ENCODE measurements at regions not wholly inside any gene's neighbourhood (a gene's known extent, or its start where the extent isn't known, plus 50 kb on each side); places are given as distances from the start of the nearest gene placed in this dataset.
A peak's percentile ranks its signal among the peaks of the same experiment; 100 is the strongest.

DNA sequence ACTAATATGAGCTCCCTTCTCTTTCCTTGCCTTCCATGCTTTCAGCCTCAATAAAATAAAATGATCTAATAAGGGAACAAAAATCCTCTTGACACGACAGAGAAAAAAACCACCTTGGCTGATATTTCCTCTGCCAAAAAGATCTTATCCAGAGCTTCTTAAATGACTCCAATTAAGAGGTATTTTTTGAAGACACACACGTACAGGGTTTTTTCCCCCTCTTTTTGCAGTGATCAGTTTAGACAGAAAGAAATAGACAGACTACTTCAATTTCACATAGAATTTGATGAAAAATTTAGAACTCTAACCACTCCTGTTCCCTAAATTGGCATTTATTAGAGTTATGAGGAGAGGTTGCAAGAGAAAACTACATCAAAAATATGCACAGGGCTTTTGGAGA is 217.2 kb upstream of the CDH11 start:
- H3K9ac ChIP-seq (ENCODE audit: insufficient read length): no peak overlapping the region
- no peak for DNase-seq (ENCODE audit: low read depth, low spot score)
- H3K36me3 ChIP-seq (ENCODE audit: insufficient read depth, low read length): no peaks in the 10 kb centered on the region
- no peak for TF ChIP-seq EZH2 (IDR thresholded peaks at IDR 0.05)
- TF ChIP-seq POLR2AphosphoS5 (IDR thresholded peaks at IDR 0.05; ENCODE audit: borderline replicate concordance, low read depth, low read length): no peak
- no peak for TF ChIP-seq FOXP2 (optimal IDR thresholded peaks at IDR 0.05; ENCODE audit: control extremely low read depth, extremely low read length, insufficient read depth)
- H3K4me3 ChIP-seq: no peak overlapping the region
- no peaks in the 10 kb centered on the region for H3K9me3 ChIP-seq (ENCODE audit: low read depth, low read length)
- no peak overlapping the region for H3K27ac ChIP-seq

GRCh38 chr16:65336160-65336559 is 214.3 kb upstream of the CDH11 start:
- H3K9ac ChIP-seq (ENCODE audit: insufficient read length): no peak overlapping the region
- no peaks in the 10 kb centered on the region for H3K9me3 ChIP-seq (ENCODE audit: low read depth, low read length)
- no peak overlapping the region for H3K27ac ChIP-seq
- no peak for TF ChIP-seq POLR2AphosphoS5 (IDR thresholded peaks at IDR 0.05; ENCODE audit: borderline replicate concordance, low read depth, low read length)
- H3K36me3 ChIP-seq (ENCODE audit: insufficient read depth, low read length): no peaks in the 10 kb centered on the region
- no peak overlapping the region for H3K4me3 ChIP-seq
- no peak for DNase-seq (ENCODE audit: low read depth, low spot score)

GRCh38 chr16:65334081-65334480 is 212.2 kb upstream of the CDH11 start:
- H3K9me3 ChIP-seq (ENCODE audit: low read depth, low read length): no peaks in the 10 kb centered on the region
- H3K27ac ChIP-seq: no peak overlapping the region
- H3K4me3 ChIP-seq: no peak overlapping the region
- TF ChIP-seq POLR2AphosphoS5 (IDR thresholded peaks at IDR 0.05; ENCODE audit: borderline replicate concordance, low read depth, low read length) (no peak), EZH2 (IDR thresholded peaks at IDR 0.05) (no peak), FOXP2 (optimal IDR thresholded peaks at IDR 0.05; ENCODE audit: control extremely low read depth, extremely low read length, insufficient read depth) (no peak)
- H3K36me3 ChIP-seq (ENCODE audit: insufficient read depth, low read length): no peaks in the 10 kb centered on the region
- H3K9ac ChIP-seq (ENCODE audit: insufficient read length): no peak overlapping the region
- DNase-seq (ENCODE audit: low read depth, low spot score): no peak

GRCh38 chr16:65333283-65333682 is 211.4 kb upstream of the CDH11 start:
- no peak for TF ChIP-seq POLR2AphosphoS5 (IDR thresholded peaks at IDR 0.05; ENCODE audit: borderline replicate concordance, low read depth, low read length)
- no peak for TF ChIP-seq EZH2 (IDR thresholded peaks at IDR 0.05)
- TF ChIP-seq FOXP2 (optimal IDR thresholded peaks at IDR 0.05; ENCODE audit: control extremely low read depth, extremely low read length, insufficient read depth): no peak
- Histone ChIP-seq H3K4me3 (no peak overlapping the region), H3K9ac (ENCODE audit: insufficient read length) (no peak overlapping the region), H3K27ac (no peak overlapping the region), H3K9me3 (ENCODE audit: low read depth, low read length) (no peaks in the 10 kb centered on the region), H3K36me3 (ENCODE audit: insufficient read depth, low read length) (no peaks in the 10 kb centered on the region)
- no peak for DNase-seq (ENCODE audit: low read depth, low spot score)

DNA sequence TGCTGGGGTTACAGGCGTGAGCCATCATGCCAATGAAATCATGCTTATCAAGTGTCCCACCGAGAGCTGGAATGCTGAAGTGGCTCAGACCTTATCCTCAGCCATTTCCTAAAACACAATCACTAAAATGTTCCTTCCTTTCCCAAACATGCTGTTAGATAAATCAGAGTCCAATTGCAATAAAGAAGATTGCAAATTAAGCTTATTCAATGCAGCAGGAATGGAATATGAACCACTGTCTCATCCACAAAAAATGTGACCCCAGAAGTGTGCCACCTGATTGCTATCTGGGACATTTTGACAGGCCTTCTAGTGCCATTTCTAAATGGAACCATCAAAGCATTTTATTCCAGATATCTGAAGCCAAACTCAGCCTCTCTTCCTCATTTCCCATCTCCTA is 205.5 kb upstream of the CDH11 start:
- no peak for DNase-seq (ENCODE audit: low read depth, low spot score)

GRCh38 chr16:65323655-65324237 is 201.9 kb upstream of the CDH11 start:
- Histone ChIP-seq H3K4me3 (no peak overlapping the region), H3K36me3 (ENCODE audit: insufficient read depth, low read length) (no peaks in the 10 kb centered on the region), H3K27ac (no peak overlapping the region), H3K9ac (ENCODE audit: insufficient read length) (no peak overlapping the region), H3K9me3 (ENCODE audit: low read depth, low read length) (no peaks in the 10 kb centered on the region)
- TF ChIP-seq EZH2 (IDR thresholded peaks at IDR 0.05) (no peak), FOXP2 (optimal IDR thresholded peaks at IDR 0.05; ENCODE audit: control extremely low read depth, extremely low read length, insufficient read depth) (no peak), POLR2AphosphoS5 (IDR thresholded peaks at IDR 0.05; ENCODE audit: borderline replicate concordance, low read depth, low read length) (no peak)
- DNase-seq (ENCODE audit: low read depth, low spot score): no peak

More for the DNA sequence above, 205.5 kb upstream of the CDH11 start:
- Histone ChIP-seq H3K27ac (no peak overlapping the region), H3K9ac (ENCODE audit: insufficient read length) (no peak overlapping the region), H3K9me3 (ENCODE audit: low read depth, low read length) (no peaks in the 10 kb centered on the region), H3K36me3 (ENCODE audit: insufficient read depth, low read length) (no peaks in the 10 kb centered on the region), H3K4me3 (no peak overlapping the region)
- TF ChIP-seq POLR2AphosphoS5 (IDR thresholded peaks at IDR 0.05; ENCODE audit: borderline replicate concordance, low read depth, low read length): no peak
- TF ChIP-seq FOXP2 (optimal IDR thresholded peaks at IDR 0.05; ENCODE audit: control extremely low read depth, extremely low read length, insufficient read depth): no peak

DNA sequence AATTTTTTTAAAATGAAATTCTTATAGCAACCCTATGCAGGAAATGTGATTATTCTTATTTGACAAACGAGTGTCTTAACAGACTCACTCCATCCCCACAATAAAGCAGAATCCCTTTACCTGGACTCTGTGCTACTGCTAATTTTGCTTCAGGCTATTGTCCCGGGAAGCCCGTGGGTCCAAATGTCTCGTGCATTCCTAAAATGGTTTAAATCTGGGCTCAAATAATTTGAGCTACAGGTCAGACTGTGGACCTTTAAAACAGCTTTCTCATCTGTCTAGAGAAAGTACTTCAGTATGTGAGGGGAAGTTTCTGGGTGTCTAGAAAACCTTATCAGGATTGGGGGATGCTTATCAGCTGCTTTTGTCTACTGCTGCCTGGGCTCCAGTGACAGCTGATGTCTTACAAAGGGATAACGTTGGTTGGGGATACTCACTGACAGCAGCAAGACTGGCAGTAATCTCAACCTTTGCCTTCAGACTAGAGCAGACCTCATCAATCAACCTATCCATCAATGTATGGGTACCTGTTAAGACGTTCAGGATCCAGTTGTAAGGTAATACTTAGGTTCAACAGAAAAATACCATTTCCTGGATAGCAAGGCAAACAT is 197.9 kb upstream of the CDH11 start:
- Histone ChIP-seq H3K9me3 (ENCODE audit: low read depth, low read length) (no peaks in the 10 kb centered on the region), H3K4me3 (no peak overlapping the region), H3K27ac (no peak overlapping the region), H3K36me3 (ENCODE audit: insufficient read depth, low read length) (no peaks in the 10 kb centered on the region), H3K9ac (ENCODE audit: insufficient read length) (no peak overlapping the region)
- no peak for TF ChIP-seq EZH2 (IDR thresholded peaks at IDR 0.05)
- TF ChIP-seq FOXP2 (optimal IDR thresholded peaks at IDR 0.05; ENCODE audit: control extremely low read depth, extremely low read length, insufficient read depth): no peak
- no peak for TF ChIP-seq POLR2AphosphoS5 (IDR thresholded peaks at IDR 0.05; ENCODE audit: borderline replicate concordance, low read depth, low read length)
- no peak for DNase-seq (ENCODE audit: low read depth, low spot score)

DNA sequence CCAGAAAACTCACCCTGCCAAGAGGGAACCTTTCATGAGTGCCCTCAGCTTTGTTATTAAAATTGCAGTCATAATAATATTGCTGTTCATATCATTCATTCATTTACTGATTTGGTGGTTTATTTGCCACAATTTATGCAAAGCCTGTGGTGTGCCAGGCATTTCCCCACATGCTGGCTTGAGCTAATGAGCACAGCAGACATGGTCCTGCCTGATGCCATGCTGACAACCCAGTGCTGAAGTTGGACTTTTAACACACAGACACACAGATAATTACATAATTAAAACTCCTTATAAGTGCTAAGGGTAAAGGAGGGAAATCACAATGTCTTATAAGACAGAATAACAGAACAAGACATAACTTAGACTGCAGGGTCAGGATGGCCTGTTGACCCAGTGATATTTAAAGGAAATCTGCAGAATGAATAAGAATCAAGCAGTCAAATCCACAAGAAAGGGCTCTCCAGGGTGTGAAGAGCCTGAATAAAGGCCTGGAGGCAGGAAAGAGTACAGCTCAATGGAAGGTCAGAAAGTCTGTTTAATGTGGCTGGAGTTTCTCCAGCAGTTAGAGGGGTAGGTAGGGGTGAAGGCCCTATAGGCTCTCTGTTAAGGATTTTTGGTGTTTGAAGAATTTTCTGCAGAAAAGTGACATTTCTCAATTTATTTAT is 196.9 kb upstream of the CDH11 start:
- Histone ChIP-seq H3K36me3 (ENCODE audit: insufficient read depth, low read length) (no peaks in the 10 kb centered on the region), H3K4me3 (peak overlapping the region; percentile 36; the same call in 1 of the 2 replicates), H3K9ac (ENCODE audit: insufficient read length) (no peak overlapping the region), H3K27ac (peak overlapping the region; percentile 62; the same call in 1 of the 2 replicates), H3K9me3 (ENCODE audit: low read depth, low read length) (no peaks in the 10 kb centered on the region)
- TF ChIP-seq FOXP2 (optimal IDR thresholded peaks at IDR 0.05; ENCODE audit: control extremely low read depth, extremely low read length, insufficient read depth) (no peak), EZH2 (IDR thresholded peaks at IDR 0.05) (no peak), POLR2AphosphoS5 (IDR thresholded peaks at IDR 0.05; ENCODE audit: borderline replicate concordance, low read depth, low read length) (no peak)
- DNase-seq (ENCODE audit: low read depth, low spot score): no peak
